ENCODE measurements at regions not wholly inside any gene's neighbourhood (a gene's known extent, or its start where the extent isn't known, plus 50 kb on each side); places are given as distances from the start of the nearest gene placed in this dataset.
"Not testable (repeated sequence)": the region's sequence is repeated elsewhere in the genome, so short reads cannot be mapped to it uniquely, and the experiment has no call there.

DNA sequence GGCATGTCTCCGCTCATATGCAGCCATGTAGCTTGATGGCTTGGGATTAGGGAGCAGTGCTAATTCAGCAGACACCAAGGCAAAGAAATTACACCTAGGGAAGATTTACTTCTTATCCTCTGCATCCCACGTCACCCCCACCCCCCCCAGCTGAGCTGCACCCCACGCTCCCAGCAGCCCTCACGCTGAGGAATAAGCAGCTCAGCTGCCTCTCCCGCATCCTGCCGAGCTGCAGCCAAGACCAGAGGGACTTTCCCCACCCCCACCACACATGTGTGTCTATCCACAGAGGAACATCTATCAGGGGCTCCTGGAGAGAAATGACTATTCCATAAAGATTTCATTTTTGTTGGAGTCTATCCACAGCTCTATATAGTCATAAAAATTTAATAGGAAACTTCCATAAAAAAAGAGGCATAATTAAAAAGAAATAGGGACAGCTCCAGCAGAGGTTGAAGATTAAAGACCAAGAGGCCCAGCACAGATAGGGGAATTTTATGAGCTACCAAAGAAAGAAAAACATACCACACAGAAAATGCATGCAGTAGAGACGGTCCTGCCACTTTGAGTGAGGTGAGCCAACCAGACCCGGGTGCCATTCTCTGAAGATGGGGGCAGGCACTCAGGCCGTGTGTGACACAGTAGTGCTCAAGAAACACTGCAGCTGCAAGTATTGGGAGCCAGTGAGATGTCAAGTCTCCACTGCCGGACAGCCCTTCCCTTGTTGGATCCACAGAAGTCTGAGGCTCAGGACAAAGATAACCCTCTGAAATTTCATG is 274.8 kb downstream of the BCL2L11 start:
- not testable (repeated sequence) for DNase-seq (ENCODE audit: low read depth)

DNA sequence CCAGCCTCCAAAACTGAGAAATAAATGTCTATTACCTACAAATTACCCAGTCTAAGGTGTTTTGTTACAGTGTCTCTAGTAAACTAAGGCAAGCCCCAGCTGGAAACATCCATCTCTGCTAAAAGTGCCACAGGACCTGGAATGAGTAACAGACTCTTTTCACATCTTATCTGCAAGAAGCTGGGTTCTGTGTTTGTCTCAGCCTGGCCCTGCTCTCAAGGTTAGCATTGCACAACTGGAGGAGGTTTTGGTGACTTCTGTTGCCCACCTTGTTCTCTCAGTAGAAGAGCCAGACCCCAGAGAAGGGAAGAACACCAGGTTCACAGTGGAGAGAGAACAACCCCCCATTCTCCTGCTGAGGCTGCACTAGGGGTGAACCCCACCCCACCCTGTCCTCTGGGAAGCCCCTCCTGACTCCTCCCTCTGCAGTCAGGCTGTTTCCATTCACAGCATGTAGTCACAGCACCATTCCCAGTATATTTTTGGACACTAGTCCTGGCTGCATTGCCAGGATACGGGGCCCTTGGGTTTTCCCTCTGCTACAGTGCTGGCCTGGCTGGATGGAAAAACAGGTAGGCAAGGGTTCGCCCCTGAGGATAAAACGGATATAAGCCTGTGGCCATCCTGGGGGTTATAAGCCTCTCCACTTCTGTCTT is 280.0 kb downstream of the BCL2L11 start:
- not testable (repeated sequence) for DNase-seq (ENCODE audit: low read depth)

DNA sequence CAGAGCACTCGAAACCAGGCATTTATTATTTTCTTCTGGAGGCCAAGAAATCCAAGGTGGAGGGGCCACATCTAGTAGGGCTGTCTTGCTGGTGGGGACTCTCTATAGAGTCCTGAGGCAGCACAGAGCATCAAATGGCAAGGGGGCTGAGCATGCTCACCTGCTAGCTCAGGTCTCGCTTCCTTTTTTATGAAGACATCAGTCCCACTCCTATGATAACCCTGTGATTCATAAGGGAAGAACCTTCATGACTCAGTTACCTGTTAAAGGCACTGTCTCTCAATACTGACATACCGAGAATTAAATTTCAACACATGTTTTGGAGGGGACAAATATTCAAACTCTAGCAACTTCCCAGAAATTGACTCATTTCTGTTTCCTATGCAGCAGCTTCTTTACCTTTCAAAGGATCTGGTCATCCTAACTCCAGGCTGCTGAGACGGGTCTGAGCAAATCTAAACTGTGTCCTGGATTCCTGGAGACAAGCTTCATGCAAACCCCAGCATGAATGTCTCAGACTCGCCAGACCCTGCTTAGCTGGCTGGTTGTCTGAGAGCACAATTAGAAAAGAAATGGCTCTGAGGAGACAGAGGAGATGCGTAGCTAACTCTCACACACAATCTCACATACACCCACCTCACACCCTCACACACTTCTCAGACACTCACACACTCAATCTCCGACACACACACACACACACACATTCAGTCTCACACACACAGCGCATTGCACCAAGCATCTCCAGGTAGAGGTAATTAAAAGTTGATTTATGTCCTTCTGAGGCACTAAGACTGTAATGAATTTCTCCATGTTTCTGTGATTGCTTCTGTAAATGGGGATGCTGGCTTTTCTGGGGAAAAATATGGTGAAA is 280.8 kb downstream of the BCL2L11 start:
- not testable (repeated sequence) for DNase-seq (ENCODE audit: low read depth)

DNA sequence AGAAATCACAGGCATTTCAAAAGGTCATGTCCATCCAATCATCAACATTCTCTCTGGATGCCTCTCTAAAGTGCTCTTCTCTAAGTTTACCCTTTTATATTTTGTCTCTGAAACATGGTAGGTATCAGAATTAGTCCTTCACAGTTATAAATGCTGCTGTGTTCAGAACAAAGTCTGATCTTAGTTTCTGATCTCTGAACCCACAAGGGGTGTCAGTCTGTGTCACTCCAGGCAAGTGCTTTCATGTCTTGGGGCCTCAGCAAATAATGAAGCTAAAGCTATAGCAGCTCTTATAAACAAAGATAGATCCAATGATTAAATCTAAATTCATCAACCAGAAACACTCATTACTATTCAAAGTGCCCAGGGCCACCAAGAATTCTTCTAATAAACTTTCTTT is 281.7 kb downstream of the BCL2L11 start:
- not testable (repeated sequence) for DNase-seq (ENCODE audit: low read depth)

DNA sequence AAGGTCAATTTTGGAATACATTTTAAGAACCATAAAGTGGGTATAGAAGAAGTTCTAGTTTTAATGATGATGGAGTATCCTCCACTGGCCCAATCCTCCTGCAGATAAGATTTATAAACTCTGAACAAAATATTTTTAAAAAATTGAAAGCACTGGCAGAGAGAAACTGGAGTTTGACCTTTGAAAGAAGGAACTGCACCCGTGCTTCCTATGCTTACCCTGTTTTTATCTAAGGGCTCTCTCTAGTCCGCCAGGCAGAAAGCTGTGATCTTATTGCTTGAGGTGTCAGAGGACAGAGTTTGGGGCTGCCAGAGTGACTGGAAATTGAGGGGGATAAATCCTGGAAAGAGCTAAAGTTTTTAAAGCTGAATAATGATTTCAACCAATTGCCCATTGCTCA is 282.6 kb downstream of the BCL2L11 start:
- not testable (repeated sequence) for DNase-seq (ENCODE audit: low read depth)

DNA sequence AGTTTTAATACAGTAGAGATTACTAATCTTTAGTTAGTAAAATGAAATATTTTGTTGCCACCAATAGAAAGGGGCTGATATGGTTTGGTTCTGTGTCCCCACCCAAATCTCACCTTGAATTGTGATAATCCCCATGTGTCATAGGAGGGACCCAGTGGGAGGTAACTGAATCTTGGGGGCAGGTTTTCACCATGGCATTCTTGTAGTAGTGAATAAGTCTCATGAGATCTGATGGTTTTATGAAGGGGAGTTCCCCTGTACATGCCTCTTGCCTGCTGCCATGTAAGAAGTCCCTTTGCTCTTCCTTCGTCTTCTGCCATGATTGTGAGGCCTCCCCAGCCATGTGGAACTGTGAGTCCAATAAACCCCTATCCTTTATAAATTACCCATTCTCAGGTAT is 285.9 kb downstream of the BCL2L11 start:
- not testable (repeated sequence) for DNase-seq (ENCODE audit: low read depth)

DNA sequence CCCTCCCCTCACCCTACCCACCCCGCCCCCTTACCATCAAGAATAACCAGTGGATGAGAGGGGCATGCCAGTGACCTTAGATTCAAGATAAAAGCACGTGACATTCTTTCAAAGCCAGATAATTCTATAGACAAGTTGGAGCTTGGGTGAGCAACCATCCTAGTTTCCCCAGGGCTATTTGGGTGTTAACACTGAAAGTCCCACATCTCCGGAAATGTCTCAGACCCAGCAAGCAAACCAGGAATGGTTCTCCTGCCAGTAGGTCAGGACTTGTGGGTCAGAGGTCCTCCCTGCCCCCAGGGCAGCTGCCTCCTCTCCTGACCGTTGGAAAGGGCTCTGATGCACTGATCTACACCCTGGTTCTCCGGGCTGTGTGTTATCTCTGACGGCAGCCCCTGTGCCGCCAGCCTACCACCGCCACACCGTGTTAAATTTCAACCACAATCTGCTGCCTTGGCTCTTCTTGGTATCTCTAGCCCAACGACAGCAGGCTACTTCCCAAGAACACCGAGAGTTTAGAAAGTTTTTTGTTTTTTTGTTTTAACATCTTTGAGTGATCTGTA is 287.0 kb downstream of the BCL2L11 start:
- DNase-seq (ENCODE audit: low read depth) = not testable (repeated sequence)

DNA sequence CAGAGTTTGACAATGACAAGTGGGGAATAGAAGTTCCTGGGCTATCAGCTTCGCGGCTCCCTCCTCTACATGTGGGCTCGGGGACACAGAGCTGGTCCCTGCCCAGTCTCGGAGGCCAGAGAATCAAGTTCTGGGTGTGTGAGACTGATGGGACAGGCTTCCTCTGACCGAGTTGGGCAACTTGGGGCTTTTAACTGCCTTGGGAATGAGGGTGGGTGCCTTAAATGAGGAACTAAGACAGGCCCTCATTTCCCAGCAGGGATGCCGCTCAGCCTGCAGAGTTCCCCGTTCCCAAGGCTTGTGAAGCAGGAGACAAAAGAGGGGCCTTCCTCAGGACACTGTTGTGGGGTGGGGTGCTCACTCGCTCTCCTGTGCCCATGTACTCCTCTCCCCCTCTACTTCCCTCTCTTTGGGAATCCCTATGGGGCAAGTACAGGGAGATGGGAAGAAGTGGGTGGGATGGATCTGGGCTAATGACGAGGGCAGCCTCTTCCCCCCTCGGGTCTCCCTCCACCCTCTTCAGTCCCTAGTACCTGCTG is 290.2 kb downstream of the BCL2L11 start:
- not testable (repeated sequence) for DNase-seq (ENCODE audit: low read depth)

DNA sequence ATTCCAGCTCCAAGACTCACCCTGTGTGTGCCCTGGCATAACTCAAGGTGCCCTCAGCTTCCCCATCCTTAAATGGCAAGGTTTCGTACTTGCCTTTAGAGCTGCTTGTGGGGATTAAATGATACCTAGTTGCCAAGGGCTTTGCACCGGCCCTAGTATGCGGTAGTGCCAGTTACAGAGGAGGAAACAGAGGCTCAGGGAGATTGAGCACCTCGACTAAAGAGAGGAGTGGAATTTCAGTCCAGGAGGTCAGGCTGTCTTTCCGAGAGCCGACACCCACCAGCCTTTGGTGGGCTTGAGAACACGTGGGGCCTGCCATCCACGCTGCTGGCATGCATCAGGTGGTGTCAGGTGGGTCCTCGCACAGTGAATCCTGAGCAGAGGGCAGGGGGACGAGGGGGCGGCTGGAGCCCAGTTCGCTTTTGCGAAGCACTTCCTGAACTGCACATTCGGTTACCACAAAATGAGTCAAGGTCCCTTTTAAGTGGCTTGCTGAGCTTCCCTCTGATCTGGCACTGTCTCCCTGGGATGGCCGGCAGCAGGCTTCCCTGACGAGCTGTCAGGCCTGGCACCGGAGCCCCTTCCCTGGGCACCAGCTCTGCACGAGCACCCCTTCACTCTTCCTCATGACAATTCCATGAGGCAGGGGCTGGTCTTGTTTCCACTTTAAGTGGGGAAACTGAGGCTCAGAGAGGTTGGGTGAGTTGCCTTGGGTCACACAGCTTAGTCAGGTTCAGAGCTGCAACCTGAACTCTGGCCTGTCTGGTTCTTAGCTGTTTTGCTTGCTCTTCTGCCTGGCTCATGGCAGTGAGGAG is 291.4 kb downstream of the BCL2L11 start:
- DNase-seq (ENCODE audit: low read depth) = not testable (repeated sequence)

DNA sequence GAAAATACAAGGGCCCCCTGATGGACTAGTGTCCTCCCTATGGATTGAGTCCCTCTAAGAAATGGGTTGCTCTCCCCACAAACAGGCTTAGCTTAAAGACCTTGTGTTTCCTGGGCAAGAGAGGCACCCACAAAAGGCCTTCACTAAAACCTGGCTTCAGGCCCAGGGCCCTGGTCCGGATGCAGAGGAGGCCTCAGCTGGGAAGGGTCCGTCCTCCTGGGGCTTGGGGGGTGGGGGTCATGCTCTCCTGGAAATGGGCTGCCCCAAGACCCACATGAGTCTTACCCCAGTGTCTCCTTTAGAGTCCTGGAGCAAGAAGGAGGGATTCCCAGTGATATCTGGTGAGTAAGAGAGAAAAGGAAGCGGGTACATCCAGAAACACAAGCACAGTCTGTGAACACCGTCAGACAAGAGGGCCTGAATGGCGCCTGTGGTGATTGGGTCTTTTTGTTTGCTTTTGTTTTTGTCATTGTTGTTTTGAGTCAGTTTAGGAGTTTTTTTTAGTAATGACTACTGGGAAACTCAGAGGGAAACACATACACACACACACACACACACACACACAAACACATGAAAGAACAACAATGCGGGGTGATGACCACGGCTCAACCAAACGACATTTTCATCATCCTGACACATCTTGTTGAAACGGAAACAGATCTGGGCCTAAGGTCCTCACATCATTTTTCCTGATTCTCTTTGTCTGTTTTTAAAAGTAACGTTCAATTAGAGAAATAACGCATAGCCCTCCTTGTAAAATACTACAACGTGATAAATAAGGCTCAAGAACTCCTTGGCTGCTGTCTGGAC is 292.3 kb downstream of the BCL2L11 start:
- DNase-seq (ENCODE audit: low read depth) = not testable (repeated sequence)

DNA sequence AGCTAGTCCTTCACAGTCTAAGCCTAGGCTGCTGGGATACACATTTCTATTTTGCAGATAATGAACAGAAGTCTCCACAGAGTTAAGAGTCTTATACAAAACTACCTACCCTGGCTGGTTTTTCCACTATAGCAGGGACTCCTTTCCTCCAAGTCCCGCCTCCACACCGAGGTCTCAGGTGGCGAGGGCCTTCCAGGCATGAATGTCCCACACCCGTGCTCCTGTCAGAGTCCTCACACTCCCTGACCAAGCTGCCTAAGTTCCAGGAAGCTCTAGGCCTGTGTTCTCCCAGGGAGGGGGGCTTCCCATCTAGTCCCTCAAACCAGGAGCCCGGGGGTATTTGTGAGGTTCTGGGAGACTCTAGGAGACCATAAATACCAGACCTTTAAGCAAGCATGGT is 293.2 kb downstream of the BCL2L11 start:
- not testable (repeated sequence) for DNase-seq (ENCODE audit: low read depth)

DNA sequence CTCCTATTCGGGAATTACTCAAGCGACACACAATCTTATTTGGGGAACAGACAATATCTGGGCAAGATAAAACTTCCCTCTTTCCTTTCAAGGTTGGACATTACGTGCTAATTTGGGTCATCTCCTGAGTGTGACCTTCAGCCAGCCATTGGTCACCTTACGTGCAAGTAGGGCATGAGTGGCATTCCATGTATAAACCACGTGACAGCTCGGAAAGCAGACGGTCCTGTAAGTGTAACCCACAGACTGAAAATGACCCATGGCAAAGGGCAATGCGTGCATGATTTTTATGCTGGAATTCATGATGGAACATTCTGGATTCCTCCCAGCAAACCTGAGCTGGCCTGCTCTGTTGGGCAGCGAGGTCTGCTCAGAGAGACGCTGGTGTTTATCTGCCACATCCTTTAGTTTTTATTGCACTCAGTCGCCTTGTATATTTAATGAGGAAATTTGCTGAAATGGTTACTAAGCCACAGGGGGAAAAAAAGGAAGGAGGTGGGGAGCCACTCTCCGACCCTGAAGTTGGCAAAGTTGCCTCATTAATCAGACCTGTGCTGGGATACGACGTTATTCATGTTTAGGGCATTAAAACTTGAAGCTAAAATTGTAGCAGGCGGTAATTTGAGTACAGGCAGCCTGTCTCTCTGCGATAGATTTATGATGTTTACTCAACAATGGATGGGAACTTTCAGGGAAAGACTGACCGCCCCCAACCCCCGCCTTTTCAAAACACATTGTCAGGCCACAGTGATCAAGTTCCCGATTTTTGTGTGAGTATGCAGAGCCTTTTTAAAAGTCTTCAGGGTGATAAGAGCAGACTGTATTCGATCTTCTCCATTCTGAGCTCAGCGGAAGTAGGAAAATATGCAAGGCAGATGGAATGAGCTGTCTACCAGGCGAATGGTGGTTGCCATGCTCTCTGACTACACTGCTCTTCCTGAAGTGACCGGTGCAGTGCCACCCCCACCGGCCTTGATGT is 295.3 kb downstream of the BCL2L11 start:
- not testable (repeated sequence) for DNase-seq (ENCODE audit: low read depth)

DNA sequence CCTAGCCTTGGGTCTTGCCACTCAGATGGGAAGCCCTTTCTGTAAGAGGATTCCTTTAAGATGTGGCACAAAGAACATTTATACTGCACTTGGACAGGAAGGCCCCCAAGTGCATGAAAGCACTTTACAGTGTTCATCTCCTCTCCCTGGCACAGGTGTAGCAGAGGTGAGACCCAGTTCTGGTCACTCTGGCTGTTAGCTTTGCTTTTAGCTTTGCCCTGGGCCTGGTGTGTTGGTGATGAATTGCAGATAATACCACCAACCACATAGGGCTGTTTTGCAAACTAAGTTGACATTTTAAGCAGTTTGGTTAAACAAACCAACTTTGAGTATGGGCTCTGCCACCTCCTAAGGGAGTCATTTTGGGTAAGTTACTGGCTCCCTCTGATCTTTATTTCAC is 296.3 kb downstream of the BCL2L11 start:
- DNase-seq (ENCODE audit: low read depth) = not testable (repeated sequence)

DNA sequence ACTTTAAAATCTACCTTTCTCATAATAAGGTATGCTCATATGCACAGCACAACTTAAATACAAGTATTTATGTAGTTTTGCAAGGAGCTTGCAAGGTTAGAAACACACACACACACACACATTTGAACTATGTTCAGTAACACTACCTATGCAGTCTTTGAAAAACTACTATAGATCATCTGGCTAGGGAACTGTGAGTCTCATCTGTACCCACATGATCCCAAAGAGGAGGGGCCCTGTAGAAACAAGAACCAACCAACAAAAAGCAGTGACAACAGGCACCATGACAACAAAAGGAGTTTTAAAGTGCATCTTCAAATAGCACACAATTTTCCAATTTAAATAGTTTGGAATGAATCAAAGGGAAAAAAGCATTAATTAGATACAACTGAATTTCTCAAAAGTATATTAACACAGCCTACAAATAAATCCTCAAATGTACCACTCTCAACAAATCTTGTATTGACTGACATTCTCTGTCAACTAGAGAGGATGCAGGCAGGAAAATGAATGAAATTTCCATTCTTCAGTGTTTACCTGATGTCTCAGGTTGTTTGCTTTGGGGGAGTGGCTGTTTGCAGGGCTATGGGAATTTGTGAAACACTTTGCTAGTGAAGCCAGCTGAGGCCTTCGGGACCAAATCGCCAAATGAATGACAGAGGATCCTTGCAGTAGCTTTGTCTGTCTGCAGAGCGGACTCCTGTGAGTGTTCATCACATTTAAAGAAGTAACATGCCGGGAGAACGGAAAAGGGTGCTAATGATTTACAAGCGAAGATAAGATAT is 297.6 kb downstream of the BCL2L11 start:
- not testable (repeated sequence) for DNase-seq (ENCODE audit: low read depth)

DNA sequence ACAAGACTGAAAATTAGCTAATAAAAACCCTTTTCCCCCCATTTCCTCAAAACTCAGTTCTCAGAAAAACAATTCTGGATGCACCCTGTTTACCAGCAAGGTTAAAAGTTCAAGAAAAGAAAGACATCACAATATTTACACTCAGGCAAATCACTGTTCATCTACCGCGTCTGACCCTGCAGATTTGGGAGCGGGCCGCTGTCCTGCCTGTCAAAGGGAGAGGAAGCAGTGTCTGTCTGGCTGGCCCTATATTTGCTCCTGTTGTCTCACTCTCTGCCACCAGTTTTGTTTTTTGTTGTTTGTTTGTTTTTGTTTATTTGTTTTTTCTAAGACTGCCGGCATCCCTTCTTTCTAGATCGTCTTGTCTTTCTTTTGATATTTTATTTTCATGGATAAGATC is 299.4 kb downstream of the BCL2L11 start:
- DNase-seq (ENCODE audit: low read depth) = not testable (repeated sequence)

DNA sequence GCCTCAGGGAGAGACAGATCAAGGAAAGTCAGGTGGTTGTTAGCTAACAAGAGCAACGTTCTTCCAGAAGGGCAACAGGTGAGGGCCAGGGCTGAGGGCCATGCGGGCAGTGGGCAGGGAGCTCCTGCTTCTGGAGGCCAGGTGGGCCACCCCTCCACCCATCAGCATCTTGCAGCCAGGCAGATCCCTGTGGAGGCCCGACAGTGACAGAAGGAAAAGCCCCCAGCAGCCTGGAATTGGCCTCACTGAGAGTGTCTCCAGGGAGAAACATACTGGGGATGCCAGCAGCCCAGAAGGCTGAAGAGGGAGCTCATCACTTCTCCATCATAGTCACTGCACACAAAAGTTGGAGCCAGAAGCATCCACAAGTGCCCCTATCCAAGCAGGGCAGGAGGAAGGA is 300.1 kb downstream of the BCL2L11 start:
- DNase-seq (ENCODE audit: low read depth) = not testable (repeated sequence)

DNA sequence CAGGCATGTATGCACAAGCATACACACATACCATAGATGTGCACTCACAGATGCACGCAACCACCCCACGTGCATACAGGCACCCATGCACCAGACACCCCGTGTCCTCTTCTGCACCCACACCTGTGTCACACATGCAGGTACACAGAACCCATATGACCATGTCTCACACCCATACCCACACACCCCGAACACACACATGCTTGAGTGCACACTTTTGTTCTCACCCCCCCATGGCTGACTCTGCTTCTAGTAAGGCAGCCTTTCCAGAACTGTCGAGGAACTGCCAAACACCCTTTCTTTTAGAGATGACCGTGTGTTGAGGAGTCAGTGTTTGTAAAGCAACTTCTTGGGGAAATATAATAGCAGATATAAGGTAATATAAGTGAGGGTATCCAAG is 301.2 kb downstream of the BCL2L11 start:
- DNase-seq (ENCODE audit: low read depth) = not testable (repeated sequence)

DNA sequence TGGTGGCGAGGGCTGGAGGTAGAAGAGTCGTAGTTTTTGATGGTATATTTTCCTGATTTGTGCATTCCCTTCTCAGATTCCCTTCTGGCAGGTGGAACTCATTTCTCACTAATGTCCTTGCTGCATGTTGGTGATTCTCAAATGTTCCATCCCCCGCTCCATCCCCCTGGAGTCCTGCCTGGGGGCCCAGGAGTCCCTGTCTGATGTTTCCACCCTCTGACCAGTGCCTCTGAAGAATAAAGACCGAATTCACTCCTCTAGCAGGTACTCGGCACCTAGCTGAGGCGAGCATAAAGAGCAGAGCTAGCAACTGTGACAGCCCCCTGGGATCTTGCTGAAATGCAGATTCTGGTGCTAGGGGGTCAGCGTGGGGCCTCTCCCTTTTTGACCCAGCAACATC is 301.8 kb downstream of the BCL2L11 start:
- not testable (repeated sequence) for DNase-seq (ENCODE audit: low read depth)
